ENCODE measurements at regions not wholly inside any gene's neighbourhood (a gene's known extent, or its start where the extent isn't known, plus 50 kb on each side); places are given as distances from the start of the nearest gene placed in this dataset.

- DNase-seq (ENCODE audit: low read depth): no peak
These were observed 667.2 kb downstream of the DCDC2C start for GRCh38 chr2:4370422-4371090.

- no peak for DNase-seq (ENCODE audit: low read depth)
These were observed 677.7 kb downstream of the DCDC2C start for GRCh38 chr2:4381049-4381448.

- no peak for DNase-seq (ENCODE audit: low read depth)
These were observed 678.4 kb downstream of the DCDC2C start for GRCh38 chr2:4381773-4382172.

GRCh38 chr2:4391013-4391412 lies 687.6 kb downstream of the DCDC2C start:
- no peak for DNase-seq (ENCODE audit: low read depth)

GRCh38 chr2:4404363-4404762 lies 701.0 kb downstream of the DCDC2C start:
- no peak for DNase-seq (ENCODE audit: low read depth)

- DNase-seq (ENCODE audit: low read depth): no peak
These were observed 704.9 kb downstream of the DCDC2C start for GRCh38 chr2:4408321-4408720.

GRCh38 chr2:4412637-4413187 lies 709.3 kb downstream of the DCDC2C start:
- DNase-seq (ENCODE audit: low read depth): no peak

- no peak for DNase-seq (ENCODE audit: low read depth)
These were observed 711.8 kb downstream of the DCDC2C start for GRCh38 chr2:4415171-4415570.

GRCh38 chr2:4415810-4416413 lies 712.5 kb downstream of the DCDC2C start:
- DNase-seq (ENCODE audit: low read depth): no peak

GRCh38 chr2:4416431-4416830 lies 713.1 kb downstream of the DCDC2C start:
- no peak for DNase-seq (ENCODE audit: low read depth)

- DNase-seq (ENCODE audit: low read depth): no peak
These were observed 714.4 kb downstream of the DCDC2C start for GRCh38 chr2:4417771-4418170.

- DNase-seq (ENCODE audit: low read depth): no peak
These were observed 716.7 kb downstream of the DCDC2C start for GRCh38 chr2:4420032-4420431.

GRCh38 chr2:4424153-4424552 lies 720.8 kb downstream of the DCDC2C start:
- DNase-seq (ENCODE audit: low read depth): no peak

GRCh38 chr2:4427083-4427482 lies 723.7 kb downstream of the DCDC2C start:
- DNase-seq (ENCODE audit: low read depth): no peak

GRCh38 chr2:4445821-4446220 lies 742.4 kb downstream of the DCDC2C start:
- no peak for DNase-seq (ENCODE audit: low read depth)

GRCh38 chr2:4454907-4455306 lies 751.5 kb downstream of the DCDC2C start:
- DNase-seq (ENCODE audit: low read depth): no peak

- no peak for DNase-seq (ENCODE audit: low read depth)
These were observed 752.2 kb downstream of the DCDC2C start for GRCh38 chr2:4455486-4456155.

GRCh38 chr2:4464634-4465266 lies 761.4 kb downstream of the DCDC2C start:
- no peak for DNase-seq (ENCODE audit: low read depth)

- DNase-seq (ENCODE audit: low read depth): no peak
These were observed 762.3 kb downstream of the DCDC2C start for GRCh38 chr2:4465671-4466070.

- no peak for DNase-seq (ENCODE audit: low read depth)
These were observed 772.2 kb downstream of the DCDC2C start for GRCh38 chr2:4475618-4476017.

GRCh38 chr2:4483050-4483449 lies 779.7 kb downstream of the DCDC2C start:
- DNase-seq (ENCODE audit: low read depth): no peak

- DNase-seq (ENCODE audit: low read depth): no peak
These were observed 783.6 kb downstream of the DCDC2C start for GRCh38 chr2:4486971-4487370.
